ENCODE measurements at regions not wholly inside any gene's neighbourhood (a gene's known extent, or its start where the extent isn't known, plus 50 kb on each side); places are given as distances from the start of the nearest gene placed in this dataset.
"Not testable (repeated sequence)": the region's sequence is repeated elsewhere in the genome, so short reads cannot be mapped to it uniquely, and the experiment has no call there.

GRCh38 chr10:33657154-33657908 lies 322.9 kb upstream of the NRP1 start:
- no peak for DNase-seq (ENCODE audit: low read depth in 3 of 3)

GRCh38 chr10:33655921-33656320 lies 321.5 kb upstream of the NRP1 start:
- DNase-seq (ENCODE audit: low read depth in 3 of 3) = no peak

DNA sequence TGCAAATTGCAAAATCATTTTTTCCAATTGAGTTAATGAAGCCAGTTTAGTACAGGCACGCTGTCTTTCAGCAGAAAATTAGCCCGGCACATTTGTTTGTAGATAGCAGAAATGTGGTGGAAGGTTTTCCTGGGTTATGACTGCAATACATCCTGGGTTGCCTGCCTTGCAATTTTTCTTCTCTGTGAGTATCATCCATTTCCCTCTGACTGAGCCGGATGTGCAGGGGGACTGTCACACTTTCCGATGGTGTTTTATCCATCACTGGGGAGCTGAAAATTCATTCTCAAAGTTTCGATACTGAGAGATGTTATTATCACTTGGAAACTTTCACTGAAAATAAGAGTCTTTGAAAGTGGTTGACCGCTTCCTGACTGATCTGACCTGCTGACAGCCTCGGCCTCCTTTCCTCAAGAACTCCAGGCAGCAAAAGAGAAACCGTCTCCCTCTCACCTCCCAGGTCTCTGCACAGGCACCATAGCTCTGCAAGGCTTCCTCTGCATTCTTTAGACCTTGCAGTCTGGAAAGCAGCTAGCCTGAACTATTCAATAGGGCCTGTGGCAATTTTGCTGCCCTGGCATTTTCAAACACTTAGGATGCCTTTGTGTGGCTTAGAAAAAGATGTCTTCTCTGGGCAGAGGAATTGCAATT lies 320.8 kb upstream of the NRP1 start:
- peak in 1 of 3 experiments; percentile 4 for DNase-seq (ENCODE audit: low read depth in 3 of 3)

GRCh38 chr10:33653584-33654367 lies 319.3 kb upstream of the NRP1 start:
- DNase-seq (ENCODE audit: low read depth in 3 of 3) = no peak

- no peak for DNase-seq (ENCODE audit: low read depth in 3 of 3)
Measured at GRCh38 chr10:33652870-33653269, 318.4 kb upstream of the NRP1 start.

- DNase-seq (ENCODE audit: low read depth in 3 of 3) = not testable (repeated sequence)
Measured at GRCh38 chr10:33650131-33650530, 315.7 kb upstream of the NRP1 start.

- no peak for DNase-seq (ENCODE audit: low read depth in 3 of 3)
Measured at GRCh38 chr10:33643042-33643441, 308.6 kb upstream of the NRP1 start.

GRCh38 chr10:33638891-33639290 lies 304.4 kb upstream of the NRP1 start:
- DNase-seq (ENCODE audit: low read depth in 3 of 3) = no peak

GRCh38 chr10:33638374-33638773 lies 303.9 kb upstream of the NRP1 start:
- no peak for DNase-seq (ENCODE audit: low read depth in 3 of 3)

- no peak for DNase-seq (ENCODE audit: low read depth in 3 of 3)
Measured at GRCh38 chr10:33635967-33636515, 301.6 kb upstream of the NRP1 start.

DNA sequence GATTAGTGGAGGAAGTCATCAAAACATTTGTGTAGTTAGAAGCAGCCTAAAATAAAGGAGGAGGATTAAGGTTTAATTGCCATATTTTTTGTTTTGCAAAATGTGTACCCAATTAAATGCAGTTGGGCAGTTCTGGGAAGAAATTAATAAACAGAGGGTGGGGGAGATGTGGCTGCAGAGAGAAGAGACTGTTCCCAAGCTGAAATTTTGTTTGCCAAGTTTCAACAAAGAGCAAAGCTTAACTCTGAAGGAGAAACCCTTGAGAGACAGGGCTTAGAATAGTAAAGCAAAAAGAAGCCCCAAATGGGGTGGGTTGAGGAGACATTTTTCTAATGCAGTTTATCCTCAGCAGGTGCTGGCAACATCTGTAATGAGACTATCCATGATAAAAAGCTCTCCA lies 298.0 kb upstream of the NRP1 start:
- no peak for DNase-seq (ENCODE audit: low read depth in 3 of 3)

GRCh38 chr10:33631991-33632390 lies 297.5 kb upstream of the NRP1 start:
- no peak for DNase-seq (ENCODE audit: low read depth in 3 of 3)

GRCh38 chr10:33630761-33631160 lies 296.3 kb upstream of the NRP1 start:
- no peak for DNase-seq (ENCODE audit: low read depth in 3 of 3)

DNA sequence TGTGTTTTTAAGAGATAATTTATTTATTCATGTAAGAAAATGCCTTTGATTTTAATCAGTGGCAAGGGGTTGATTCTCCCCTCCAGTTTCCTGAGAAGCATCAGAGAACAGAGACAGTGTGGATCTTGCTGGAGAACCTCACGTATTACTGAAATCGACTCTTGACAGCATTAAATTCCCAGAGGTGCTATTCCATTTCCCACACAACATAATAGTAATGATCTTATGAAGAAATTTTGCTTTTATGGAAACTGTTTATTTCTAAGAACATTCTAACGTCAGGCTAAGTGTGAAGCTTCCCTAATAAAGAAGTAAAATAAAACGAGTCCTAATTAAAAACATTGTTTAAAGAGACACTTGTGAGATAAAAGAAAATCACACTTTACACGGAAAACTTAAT lies 293.1 kb upstream of the NRP1 start:
- DNase-seq (ENCODE audit: low read depth in 3 of 3) = no peak

DNA sequence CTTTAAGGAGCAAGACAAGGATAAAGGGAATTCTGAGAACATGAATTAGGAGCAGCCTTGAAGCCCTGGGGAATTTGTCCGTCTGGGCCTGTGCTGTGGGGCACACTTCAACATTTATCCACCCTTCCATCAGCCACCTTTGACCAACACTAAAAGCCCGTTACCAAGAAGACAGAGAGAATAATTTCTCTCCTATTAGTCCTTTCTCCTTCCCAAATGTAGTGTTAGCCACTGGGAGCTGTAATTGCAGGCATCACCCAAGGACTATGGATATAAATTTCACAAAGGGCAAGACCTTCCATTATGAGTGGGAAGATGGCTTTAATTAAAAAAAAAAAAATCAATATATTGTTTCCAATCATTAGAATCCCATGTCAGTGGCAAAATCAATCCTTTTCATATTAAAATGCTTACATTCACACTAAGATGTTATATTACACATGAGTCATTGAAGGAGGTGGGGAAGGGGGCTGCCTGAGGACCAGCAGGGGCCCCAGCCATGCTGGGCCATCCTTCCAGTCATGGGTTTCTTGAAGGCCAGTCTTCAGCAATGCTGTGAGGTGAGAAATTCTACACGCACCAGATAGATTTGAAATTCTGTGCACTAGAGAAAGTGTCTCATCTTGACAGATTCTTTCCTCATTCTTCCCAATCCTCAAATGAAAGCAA lies 292.5 kb upstream of the NRP1 start:
- DNase-seq (ENCODE audit: low read depth in 3 of 3) = no peak

DNA sequence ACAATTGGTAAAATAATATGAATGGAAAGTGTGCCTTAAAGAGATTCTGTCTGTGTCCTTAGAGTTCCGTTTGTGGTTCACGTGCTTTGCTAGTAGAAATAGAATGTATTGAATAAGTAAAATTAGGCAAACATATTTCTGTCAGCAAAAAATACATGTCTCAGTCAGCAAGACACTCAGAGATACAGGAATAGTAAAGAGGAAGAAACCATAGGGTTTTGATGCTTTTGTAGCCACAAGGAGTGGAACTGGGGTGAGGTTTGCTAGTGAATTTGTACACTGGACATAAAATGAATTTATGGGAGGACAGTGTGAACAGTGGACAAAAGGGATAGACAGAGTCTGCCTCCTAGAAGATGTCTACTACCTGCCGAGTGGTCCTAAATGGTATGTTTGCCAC lies 289.2 kb upstream of the NRP1 start:
- DNase-seq (ENCODE audit: low read depth in 3 of 3) = no peak

- DNase-seq (ENCODE audit: low read depth in 3 of 3) = no peak
Measured at GRCh38 chr10:33621101-33621500, 286.6 kb upstream of the NRP1 start.

DNA sequence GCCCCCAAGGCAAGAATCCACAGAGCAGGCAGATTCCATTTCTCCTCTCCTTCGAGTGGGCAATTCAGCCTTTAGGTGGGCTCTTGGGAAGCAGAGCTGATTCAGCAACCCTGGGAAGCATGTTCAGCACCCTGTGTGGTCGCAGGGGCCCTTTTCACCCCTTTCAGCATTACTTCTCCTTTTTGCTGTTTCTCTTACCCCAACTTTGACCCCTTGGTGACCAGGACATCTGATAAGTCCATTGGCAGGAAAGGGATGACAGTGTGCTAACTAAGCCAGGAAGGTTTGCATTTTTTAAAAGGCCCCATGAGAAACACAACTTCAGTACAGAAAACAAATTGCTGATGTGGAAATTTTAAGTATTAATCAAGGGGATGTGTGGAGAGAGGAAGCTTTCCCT lies 283.7 kb upstream of the NRP1 start:
- no peak for DNase-seq (ENCODE audit: low read depth in 3 of 3)

DNA sequence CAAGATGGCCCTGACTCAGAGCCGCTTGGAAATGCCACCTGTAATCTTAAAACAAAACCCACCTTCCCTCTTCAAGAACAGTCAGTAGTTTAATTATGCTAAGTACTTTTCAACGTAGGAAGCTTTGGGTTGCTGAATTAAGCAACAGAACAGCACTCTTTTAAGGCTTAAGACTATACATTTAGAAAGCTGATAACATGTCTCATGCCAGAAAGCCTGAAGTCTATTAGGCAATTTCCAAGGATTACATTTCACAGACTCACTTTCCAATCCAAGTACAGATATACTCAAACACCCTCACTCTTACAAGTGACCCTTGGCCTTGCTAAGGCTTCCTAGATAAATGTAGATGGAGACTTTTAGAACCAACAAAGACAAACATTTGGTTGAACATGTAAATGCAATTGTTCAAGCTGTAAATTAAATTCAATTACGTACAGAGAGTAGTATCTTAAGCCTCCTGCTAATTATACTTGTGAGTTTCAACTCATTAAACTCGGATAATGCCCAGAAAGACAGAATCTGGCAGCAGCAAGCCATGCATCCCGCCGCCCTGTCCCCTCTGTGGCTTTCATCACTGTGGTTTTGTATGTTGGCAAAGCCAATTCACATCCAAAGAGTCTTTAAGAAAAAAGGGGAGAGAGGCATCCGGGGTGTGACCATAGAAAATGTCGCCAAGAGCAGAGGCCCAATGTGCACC lies 283.1 kb upstream of the NRP1 start:
- DNase-seq (ENCODE audit: low read depth in 3 of 3) = no peak

DNA sequence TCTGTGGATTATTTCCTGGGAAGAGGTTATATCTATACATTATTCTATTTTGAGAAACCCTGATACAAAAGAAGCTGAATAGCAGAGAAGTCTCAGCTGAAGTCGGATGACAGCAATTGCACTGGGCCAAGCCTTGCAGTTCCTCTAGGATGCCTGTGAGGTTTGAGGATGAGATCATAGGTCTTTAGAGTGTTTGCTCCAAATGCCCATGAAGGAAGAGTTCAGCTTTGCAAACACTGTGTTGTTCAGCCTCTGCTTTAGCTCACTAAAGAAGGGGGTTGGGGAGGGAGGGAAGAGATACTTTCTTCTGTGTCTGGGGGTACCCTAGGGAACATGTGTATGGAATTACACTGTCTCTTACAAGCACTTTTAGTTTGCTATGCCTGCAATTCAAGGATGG lies 282.5 kb upstream of the NRP1 start:
- no peak for DNase-seq (ENCODE audit: low read depth in 3 of 3)

DNA sequence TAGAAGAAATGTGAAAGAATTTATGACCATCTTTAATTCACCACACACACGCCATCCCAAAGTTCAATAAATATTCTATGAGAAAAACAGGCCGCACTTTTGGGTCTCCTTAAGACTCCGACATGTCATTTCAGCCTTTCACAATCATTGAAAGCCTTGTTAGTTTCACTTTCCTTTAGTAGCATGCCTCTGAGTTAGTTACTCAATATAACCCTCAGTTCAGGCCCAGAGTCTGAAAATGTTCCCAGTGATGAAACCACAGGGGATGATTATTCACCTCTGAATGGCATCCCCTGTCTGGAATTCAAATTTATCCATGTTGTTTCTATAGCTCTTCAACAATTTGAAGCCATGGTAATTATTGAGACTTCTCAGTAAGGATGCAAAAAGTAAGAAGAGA lies 278.1 kb upstream of the NRP1 start:
- no peak for DNase-seq (ENCODE audit: low read depth in 3 of 3)
